Retina (tissue), 1 donor: ENCODE measurements at regions not wholly inside any gene's neighbourhood (a gene's known extent, or its start where the extent isn't known, plus 50 kb on each side); places are given as distances from the start of the nearest gene placed in this dataset.

Experiments used
- DNase-seq: peaks from one replicate; pipeline ENCODE4 v3.0.0-alpha.2; 2016

GRCh38 chr16:6249863-6250262 lies 1082.8 kb upstream of the RBFOX1 start:
- DNase-seq, result no peak

GRCh38 chr16:6248199-6248598 lies 1084.4 kb upstream of the RBFOX1 start:
- no peak for DNase-seq

GRCh38 chr16:6247775-6248174 lies 1084.9 kb upstream of the RBFOX1 start:
- DNase-seq, result peak; percentile 71

- no peak for DNase-seq
These were observed 1085.5 kb upstream of the RBFOX1 start for GRCh38 chr16:6247150-6247549.

GRCh38 chr16:6246266-6246665 lies 1086.4 kb upstream of the RBFOX1 start:
- no peak for DNase-seq

GRCh38 chr16:6232056-6232455 lies 1100.6 kb upstream of the RBFOX1 start:
- no peak for DNase-seq

GRCh38 chr16:6231398-6231797 lies 1101.2 kb upstream of the RBFOX1 start:
- no peak for DNase-seq

- no peak for DNase-seq
These were observed 1103.5 kb upstream of the RBFOX1 start for GRCh38 chr16:6229186-6229585.

- no peak for DNase-seq
These were observed 1113.8 kb upstream of the RBFOX1 start for GRCh38 chr16:6218855-6219254.

- no peak for DNase-seq
These were observed 1115.8 kb upstream of the RBFOX1 start for GRCh38 chr16:6216836-6217235.

GRCh38 chr16:6211644-6212043 lies 1114.0 kb upstream of the EEF2KMT start:
- DNase-seq, result no peak

GRCh38 chr16:6209355-6209930 lies 1111.8 kb upstream of the EEF2KMT start:
- no peak for DNase-seq

GRCh38 chr16:6207580-6207979 lies 1110.0 kb upstream of the EEF2KMT start:
- DNase-seq, result no peak

GRCh38 chr16:6207124-6207523 lies 1109.5 kb upstream of the EEF2KMT start:
- DNase-seq, result no peak

GRCh38 chr16:6206080-6206479 lies 1108.5 kb upstream of the EEF2KMT start:
- DNase-seq, result no peak

- DNase-seq, result no peak
These were observed 1107.3 kb upstream of the EEF2KMT start for GRCh38 chr16:6204945-6205344.

GRCh38 chr16:6200861-6201260 lies 1103.3 kb upstream of the EEF2KMT start:
- DNase-seq, result no peak

GRCh38 chr16:6200271-6200670 lies 1102.7 kb upstream of the EEF2KMT start:
- no peak for DNase-seq

GRCh38 chr16:6195966-6196365 lies 1098.4 kb upstream of the EEF2KMT start:
- DNase-seq, result no peak

GRCh38 chr16:6193718-6194117 lies 1096.1 kb upstream of the EEF2KMT start:
- DNase-seq, result peak; percentile 44

GRCh38 chr16:6192984-6193383 lies 1095.4 kb upstream of the EEF2KMT start:
- DNase-seq, result no peak

- no peak for DNase-seq
These were observed 1094.9 kb upstream of the EEF2KMT start for GRCh38 chr16:6192532-6192931.

- no peak for DNase-seq
These were observed 1093.2 kb upstream of the EEF2KMT start for GRCh38 chr16:6190776-6191175.

- no peak for DNase-seq
These were observed 1091.6 kb upstream of the EEF2KMT start for GRCh38 chr16:6189216-6189615.

- DNase-seq, result no peak
These were observed 1080.1 kb upstream of the EEF2KMT start for GRCh38 chr16:6177616-6178180.
